ENCODE measurements at regions not wholly inside any gene's neighbourhood (a gene's known extent, or its start where the extent isn't known, plus 50 kb on each side); places are given as distances from the start of the nearest gene placed in this dataset.

GRCh38 chr4:126697748-126698147, 935.0 kb upstream of the INTU start:
- Histone ChIP-seq H3K4me3 (ENCODE audit: low read depth in 1 of 3, low read length in 3 of 3) (no peak overlapping the region), H3K36me3 (ENCODE audit: control insufficient read depth in 4 of 4, insufficient read depth in 3 of 4, low read depth in 1 of 4, low read length in 3 of 4) (no peaks in the 10 kb centered on the region), H3K4me1 (ENCODE audit: control insufficient read depth in 4 of 4, insufficient read depth in 4 of 4, low read length in 3 of 4) (no peaks in the 10 kb centered on the region), H3K27me3 (ENCODE audit: control insufficient read depth in 4 of 4, insufficient read depth in 4 of 4, low read length in 3 of 4) (no peaks in the 10 kb centered on the region), H3K27ac (ENCODE audit: low read depth in 1 of 2, low read length in 2 of 2) (no peak overlapping the region), H3K9ac (ENCODE audit: low read depth in 1 of 2, low read length in 2 of 2) (no peak overlapping the region), H3K9me3 (ENCODE audit: control insufficient read depth in 4 of 4, low read length in 3 of 4) (no peaks in the 10 kb centered on the region)
- DNase-seq (ENCODE audit: low spot score) = no peak
- WGBS = 58% methylated on average over 1 of the region's 1 CpG
- no peak for TF ChIP-seq CTCF (IDR thresholded peaks at IDR 0.05; ENCODE audit: low read depth, low read length, missing input control)
- TF ChIP-seq ZBTB33 (IDR thresholded peaks at IDR 0.05) = no peak
- TF ChIP-seq YY1 (IDR thresholded peaks at IDR 0.05) = no peak
- no peak for TF ChIP-seq SP1 (IDR thresholded peaks at IDR 0.05)

GRCh38 chr4:126698224-126698623, 934.5 kb upstream of the INTU start:
- Histone ChIP-seq H3K27ac (ENCODE audit: low read depth in 1 of 2, low read length in 2 of 2) (no peak overlapping the region), H3K9me3 (ENCODE audit: control insufficient read depth in 4 of 4, low read length in 3 of 4) (no peaks in the 10 kb centered on the region), H3K4me1 (ENCODE audit: control insufficient read depth in 4 of 4, insufficient read depth in 4 of 4, low read length in 3 of 4) (no peaks in the 10 kb centered on the region), H3K36me3 (ENCODE audit: control insufficient read depth in 4 of 4, insufficient read depth in 3 of 4, low read depth in 1 of 4, low read length in 3 of 4) (no peaks in the 10 kb centered on the region), H3K27me3 (ENCODE audit: control insufficient read depth in 4 of 4, insufficient read depth in 4 of 4, low read length in 3 of 4) (no peaks in the 10 kb centered on the region), H3K9ac (ENCODE audit: low read depth in 1 of 2, low read length in 2 of 2) (no peak overlapping the region), H3K4me3 (ENCODE audit: low read depth in 1 of 3, low read length in 3 of 3) (no peak overlapping the region)
- no peak for TF ChIP-seq JUND (IDR thresholded peaks at IDR 0.05)
- no peak for TF ChIP-seq FOXA1 (IDR thresholded peaks at IDR 0.05)
- no peak for TF ChIP-seq CTCF (IDR thresholded peaks at IDR 0.05; ENCODE audit: low read depth, low read length, missing input control)
- TF ChIP-seq GABPA (IDR thresholded peaks at IDR 0.05 in 1 of 2, conservative IDR thresholded peaks at IDR 0.05 in 1 of 2) = no peak
- no peak for TF ChIP-seq ZBTB33 (IDR thresholded peaks at IDR 0.05)
- TF ChIP-seq ATF3 (IDR thresholded peaks at IDR 0.05) = no peak
- TF ChIP-seq EGR1 (IDR thresholded peaks at IDR 0.05; ENCODE audit: low read depth in 2 of 2) = no peak
- TF ChIP-seq REST (IDR thresholded peaks at IDR 0.05) = no peak
- TF ChIP-seq NR2F2 (IDR thresholded peaks at IDR 0.05) = no peak
- no peak for DNase-seq (ENCODE audit: low spot score)
- WGBS = 73% methylated on average over 3 of the region's 3 CpGs
